GM23338 (cell line): ENCODE measurements at regions not wholly inside any gene's neighbourhood (a gene's known extent, or its start where the extent isn't known, plus 50 kb on each side); places are given as distances from the start of the nearest gene placed in this dataset.

Experiments
- ATAC-seq: fragments of 200-7000 bp; cut with Tn5 transposase; 3 replicates; pipeline ENCODE4 v1.9.1; 2020
- DNase-seq: peaks from one replicate; pipeline ENCODE4 v3.0.0-alpha.2; 2015; ENCODE audit warnings: low spot score
- H2AFZ ChIP-seq: fragments of 200-600 bp; sonication (generic); 2 replicates; pipeline ENCODE4 v1.8.0; 2016; ENCODE audit warnings: antibody characterized with exemption, mild to moderate bottlenecking, moderate library complexity
- H3F3A ChIP-seq: fragments of 200-600 bp; sonication (generic); replicated peaks from 2 replicates; pipeline ENCODE4 v1.8.0; 2017; ENCODE audit warnings: antibody characterized with exemption, mixed run types, low read depth
- H3K27ac ChIP-seq: fragments of 200-600 bp; sonication (generic); 2 replicates; pipeline ENCODE4 v1.6.1; 2016; ENCODE audit warnings: low read depth
- H3K27me3 ChIP-seq: fragments of 200-600 bp; sonication (generic); 2 replicates; pipeline ENCODE4 v1.8.0; 2016; ENCODE audit warnings: mild to moderate bottlenecking, mixed run types, moderate library complexity; ENCODE audit not compliant: insufficient read depth
- H3K36me3 ChIP-seq: fragments of 200-600 bp; sonication (generic); 2 replicates; pipeline ENCODE4 v1.8.0; 2016; ENCODE audit warnings: mild to moderate bottlenecking; ENCODE audit not compliant: insufficient read depth
- H3K4me1 ChIP-seq: fragments of 200-600 bp; sonication (generic); 2 replicates; pipeline ENCODE4 v1.8.0; 2016; ENCODE audit warnings: mild to moderate bottlenecking, moderate library complexity; ENCODE audit not compliant: insufficient read depth
- H3K4me2 ChIP-seq: fragments of 200-600 bp; sonication (generic); 2 replicates; pipeline ENCODE4 v1.7.1; 2017; ENCODE audit warnings: mixed run types
- H3K4me3 ChIP-seq: fragments of 200-600 bp; sonication (generic); 2 replicates; pipeline ENCODE4 v1.6.1; 2016; ENCODE audit warnings: mixed run types
- H3K79me2 ChIP-seq: fragments of 200-600 bp; sonication (generic); replicated peaks from 2 replicates; pipeline ENCODE4 v1.8.0; 2017; ENCODE audit warnings: mild to moderate bottlenecking; ENCODE audit not compliant: insufficient read depth
- H3K9me2 ChIP-seq: fragments of 200-600 bp; sonication (generic); 2 replicates; pipeline ENCODE4 v1.8.0; 2017; ENCODE audit not compliant: insufficient read depth
- H4K20me1 ChIP-seq: fragments of 200-600 bp; sonication (generic); replicated peaks from 2 replicates; pipeline ENCODE4 v1.8.0; 2017; ENCODE audit warnings: mild to moderate bottlenecking; ENCODE audit not compliant: insufficient read depth
- H3K27ac Mint-ChIP-seq: 2 replicates; pipeline ENCODE4 v1.8.0; 2020; ENCODE audit warnings: inconsistent platforms, mild to moderate bottlenecking, moderate library complexity, mixed read lengths
- H3K27me3 Mint-ChIP-seq: 3 replicates; pipeline ENCODE4 v1.8.0; 2022; ENCODE audit warnings: low read depth, mild to moderate bottlenecking, moderate library complexity, mixed read lengths, inconsistent platforms; ENCODE audit not compliant: insufficient read depth, poor library complexity
- H3K36me3 Mint-ChIP-seq: 3 replicates; pipeline ENCODE4 v1.8.0; 2021; ENCODE audit warnings: low read depth, mild to moderate bottlenecking, inconsistent platforms, moderate library complexity, mixed read lengths
- H3K4me1 Mint-ChIP-seq: 3 replicates; pipeline ENCODE4 v1.8.0; 2020; ENCODE audit warnings: mild to moderate bottlenecking, inconsistent platforms, mixed read lengths
- H3K4me3 Mint-ChIP-seq: 3 replicates; pipeline ENCODE4 v1.8.0; 2021; ENCODE audit warnings: moderate library complexity, mild to moderate bottlenecking, inconsistent platforms, mixed read lengths
- H3K9me3 Mint-ChIP-seq: 3 replicates; pipeline ENCODE4 v1.8.0; 2020; ENCODE audit warnings: moderate library complexity, mild to moderate bottlenecking, inconsistent platforms, mixed read lengths
- CREB1 ChIP-seq: fragments of 250-450 bp; sonication (Bioruptor Pico); IDR thresholded peaks from 2 replicates; pipeline ENCODE4 v1.5.0; 2020; ENCODE audit warnings: low read depth, mild to moderate bottlenecking, moderate library complexity
- EZH2 ChIP-seq: fragments of 200-600 bp; sonication (generic); IDR thresholded peaks from one replicate; pipeline ENCODE4 v1.8.0; 2017; ENCODE audit warnings: antibody characterized with exemption, mild to moderate bottlenecking, low read depth; ENCODE audit not compliant: unreplicated experiment
- EZH2phosphoT487 ChIP-seq: fragments of 200-600 bp; sonication (generic); IDR thresholded peaks from one replicate; pipeline ENCODE4 v1.8.1; 2018; ENCODE audit warnings: antibody characterized with exemption; ENCODE audit not compliant: unreplicated experiment
- JUNB ChIP-seq: IDR thresholded peaks from one replicate; pipeline ENCODE4 v1.6.1; 2016; ENCODE audit warnings: antibody characterized with exemption; ENCODE audit not compliant: unreplicated experiment
- STAT1 ChIP-seq: IDR thresholded peaks from one replicate; pipeline ENCODE4 v1.6.1; 2016; ENCODE audit warnings: antibody characterized with exemption; ENCODE audit not compliant: unreplicated experiment
- TF ChIP-seq, protein P1 (sequence below): fragments of 250-450 bp; sonication (Bioruptor Pico); IDR thresholded peaks from 2 replicates; pipeline ENCODE4 v1.5.0; 2020; ENCODE audit warnings: mild to moderate bottlenecking, moderate library complexity
- TF ChIP-seq, protein P2 (sequence below), 2 experiments: fragments of 200-600 bp in 1 of 2; sonication (generic) in 1 of 2; conservative IDR thresholded peaks; 2 replicates each; pipeline versions ENCODE4 v1.5.1 to v1.6.1; 2016 to 2017; ENCODE audit warnings: antibody characterized with exemption in 2 of 2, low read depth in 2 of 2, mild to moderate bottlenecking in 2 of 2, moderate library complexity in 1 of 2

DNA sequence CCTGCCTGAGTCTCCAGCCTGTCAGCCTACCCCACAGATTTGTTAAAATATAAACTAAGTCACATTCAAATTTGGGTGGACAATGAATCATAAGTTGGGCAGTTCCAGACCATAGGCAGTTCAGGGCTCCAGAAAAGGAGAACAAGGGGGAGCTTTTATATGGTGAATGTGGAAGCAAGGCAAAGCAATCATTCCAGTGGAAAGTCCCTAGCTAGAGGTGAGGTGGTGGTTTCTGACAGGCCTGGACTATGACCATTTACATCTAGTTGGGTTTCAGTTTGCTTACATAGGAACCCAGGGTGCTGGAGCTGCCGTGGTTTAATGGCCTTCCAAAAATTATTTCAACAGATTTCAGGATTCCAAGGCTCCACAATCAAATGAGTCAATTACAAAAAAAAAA, 207.3 kb downstream of the AEBP2 start (continued):
- TF ChIP-seq STAT1: no peak
- no peak for TF ChIP-seq CREB1 (CRISPR knock-in tag)
- TF ChIP-seq JUNB: no peak
- TF ChIP-seq, protein P1, sequence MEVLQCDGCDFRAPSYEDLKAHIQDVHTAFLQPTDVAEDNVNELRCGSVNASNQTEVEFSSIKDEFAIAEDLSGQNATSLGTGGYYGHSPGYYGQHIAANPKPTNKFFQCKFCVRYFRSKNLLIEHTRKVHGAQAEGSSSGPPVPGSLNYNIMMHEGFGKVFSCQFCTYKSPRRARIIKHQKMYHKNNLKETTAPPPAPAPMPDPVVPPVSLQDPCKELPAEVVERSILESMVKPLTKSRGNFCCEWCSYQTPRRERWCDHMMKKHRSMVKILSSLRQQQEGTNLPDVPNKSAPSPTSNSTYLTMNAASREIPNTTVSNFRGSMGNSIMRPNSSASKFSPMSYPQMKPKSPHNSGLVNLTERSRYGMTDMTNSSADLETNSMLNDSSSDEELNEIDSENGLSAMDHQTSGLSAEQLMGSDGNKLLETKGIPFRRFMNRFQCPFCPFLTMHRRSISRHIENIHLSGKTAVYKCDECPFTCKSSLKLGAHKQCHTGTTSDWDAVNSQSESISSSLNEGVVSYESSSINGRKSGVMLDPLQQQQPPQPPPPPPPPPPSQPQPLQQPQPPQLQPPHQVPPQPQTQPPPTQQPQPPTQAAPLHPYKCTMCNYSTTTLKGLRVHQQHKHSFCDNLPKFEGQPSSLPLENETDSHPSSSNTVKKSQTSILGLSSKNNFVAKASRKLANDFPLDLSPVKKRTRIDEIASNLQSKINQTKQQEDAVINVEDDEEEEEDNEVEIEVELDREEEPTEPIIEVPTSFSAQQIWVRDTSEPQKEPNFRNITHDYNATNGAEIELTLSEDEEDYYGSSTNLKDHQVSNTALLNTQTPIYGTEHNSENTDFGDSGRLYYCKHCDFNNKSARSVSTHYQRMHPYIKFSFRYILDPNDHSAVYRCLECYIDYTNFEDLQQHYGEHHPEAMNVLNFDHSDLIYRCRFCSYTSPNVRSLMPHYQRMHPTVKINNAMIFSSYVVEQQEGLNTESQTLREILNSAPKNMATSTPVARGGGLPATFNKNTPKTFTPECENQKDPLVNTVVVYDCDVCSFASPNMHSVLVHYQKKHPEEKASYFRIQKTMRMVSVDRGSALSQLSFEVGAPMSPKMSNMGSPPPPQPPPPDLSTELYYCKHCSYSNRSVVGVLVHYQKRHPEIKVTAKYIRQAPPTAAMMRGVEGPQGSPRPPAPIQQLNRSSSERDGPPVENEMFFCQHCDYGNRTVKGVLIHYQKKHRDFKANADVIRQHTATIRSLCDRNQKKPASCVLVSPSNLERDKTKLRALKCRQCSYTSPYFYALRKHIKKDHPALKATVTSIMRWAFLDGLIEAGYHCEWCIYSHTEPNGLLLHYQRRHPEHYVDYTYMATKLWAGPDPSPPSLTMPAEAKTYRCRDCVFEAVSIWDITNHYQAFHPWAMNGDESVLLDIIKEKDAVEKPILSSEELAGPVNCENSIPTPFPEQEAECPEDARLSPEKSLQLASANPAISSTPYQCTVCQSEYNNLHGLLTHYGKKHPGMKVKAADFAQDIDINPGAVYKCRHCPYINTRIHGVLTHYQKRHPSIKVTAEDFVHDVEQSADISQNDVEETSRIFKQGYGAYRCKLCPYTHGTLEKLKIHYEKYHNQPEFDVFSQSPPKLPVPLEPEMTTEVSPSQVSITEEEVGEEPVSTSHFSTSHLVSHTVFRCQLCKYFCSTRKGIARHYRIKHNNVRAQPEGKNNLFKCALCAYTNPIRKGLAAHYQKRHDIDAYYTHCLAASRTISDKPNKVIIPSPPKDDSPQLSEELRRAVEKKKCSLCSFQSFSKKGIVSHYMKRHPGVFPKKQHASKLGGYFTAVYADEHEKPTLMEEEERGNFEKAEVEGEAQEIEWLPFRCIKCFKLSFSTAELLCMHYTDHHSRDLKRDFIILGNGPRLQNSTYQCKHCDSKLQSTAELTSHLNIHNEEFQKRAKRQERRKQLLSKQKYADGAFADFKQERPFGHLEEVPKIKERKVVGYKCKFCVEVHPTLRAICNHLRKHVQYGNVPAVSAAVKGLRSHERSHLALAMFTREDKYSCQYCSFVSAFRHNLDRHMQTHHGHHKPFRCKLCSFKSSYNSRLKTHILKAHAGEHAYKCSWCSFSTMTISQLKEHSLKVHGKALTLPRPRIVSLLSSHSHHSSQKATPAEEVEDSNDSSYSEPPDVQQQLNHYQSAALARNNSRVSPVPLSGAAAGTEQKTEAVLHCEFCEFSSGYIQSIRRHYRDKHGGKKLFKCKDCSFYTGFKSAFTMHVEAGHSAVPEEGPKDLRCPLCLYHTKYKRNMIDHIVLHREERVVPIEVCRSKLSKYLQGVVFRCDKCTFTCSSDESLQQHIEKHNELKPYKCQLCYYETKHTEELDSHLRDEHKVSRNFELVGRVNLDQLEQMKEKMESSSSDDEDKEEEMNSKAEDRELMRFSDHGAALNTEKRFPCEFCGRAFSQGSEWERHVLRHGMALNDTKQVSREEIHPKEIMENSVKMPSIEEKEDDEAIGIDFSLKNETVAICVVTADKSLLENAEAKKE: no peak

DNA sequence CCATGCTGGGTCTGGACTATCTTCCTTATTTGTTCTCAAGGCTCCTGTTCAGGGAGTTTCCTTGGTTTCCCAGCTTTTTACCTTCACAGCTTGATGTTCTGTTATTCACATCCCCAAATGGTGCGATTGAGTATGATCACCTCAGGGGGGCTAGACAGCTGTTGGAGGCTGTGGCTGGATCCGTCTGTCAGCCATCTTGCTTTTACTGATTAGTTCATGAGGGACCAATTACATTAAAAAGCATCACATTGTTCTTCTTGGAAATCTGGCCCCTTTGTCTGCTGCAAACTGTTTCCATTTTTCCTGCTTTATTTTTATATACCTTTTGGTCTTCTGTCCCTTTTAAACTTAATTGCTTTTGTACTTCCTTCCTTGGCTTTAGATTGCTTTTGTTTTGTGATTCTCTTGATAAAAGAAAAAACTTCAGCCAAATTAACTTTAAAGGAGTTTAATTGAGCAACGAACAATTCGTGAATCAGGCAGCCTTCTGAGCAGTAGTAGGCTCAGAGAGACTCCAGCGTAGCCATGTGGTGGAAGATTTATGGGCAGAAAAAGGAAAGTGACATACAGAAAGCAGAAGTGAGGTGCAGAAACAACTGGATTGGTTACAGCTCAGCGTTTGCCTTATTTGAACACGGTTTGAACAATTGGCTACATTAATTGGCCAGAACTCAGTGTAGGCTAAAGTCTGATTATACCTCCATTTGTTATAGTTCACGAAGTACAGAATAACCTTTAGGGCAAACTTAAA, 208.7 kb downstream of the AEBP2 start:
- H3K36me3 Mint-ChIP-seq: peaks cover 15% of the 10 kb centered on the region
- peaks cover 14% of the 10 kb centered on the region for H3K9me3 Mint-ChIP-seq
- H3K4me1 Mint-ChIP-seq: peaks cover 10% of the 10 kb centered on the region
- H3K4me3 Mint-ChIP-seq: no peak overlapping the region
- Histone ChIP-seq H4K20me1 (no peaks in the 10 kb centered on the region), H3K27me3 (no peaks in the 10 kb centered on the region), H3F3A (no peaks in the 10 kb centered on the region), H3K4me2 (no peak overlapping the region), H3K79me2 (no peaks in the 10 kb centered on the region), H3K4me1 (0 out of 2 replicates have a peak, but pooled peaks cover 6% of the 10 kb centered on the region), H2AFZ (peak overlapping the region; percentile 45; the same call in 1 of the 2 replicates), H3K27ac (no peak overlapping the region), H3K9me2 (no peaks in the 10 kb centered on the region; the same call in 1 of the 2 replicates), H3K36me3 (0 out of 2 replicates have a peak, but pooled peaks cover 7% of the 10 kb centered on the region), H3K4me3 (no peak overlapping the region)
- H3K27ac Mint-ChIP-seq: no peak overlapping the region
- no peak for DNase-seq
- no peak for TF ChIP-seq EZH2phosphoT487
- TF ChIP-seq, protein P2, sequence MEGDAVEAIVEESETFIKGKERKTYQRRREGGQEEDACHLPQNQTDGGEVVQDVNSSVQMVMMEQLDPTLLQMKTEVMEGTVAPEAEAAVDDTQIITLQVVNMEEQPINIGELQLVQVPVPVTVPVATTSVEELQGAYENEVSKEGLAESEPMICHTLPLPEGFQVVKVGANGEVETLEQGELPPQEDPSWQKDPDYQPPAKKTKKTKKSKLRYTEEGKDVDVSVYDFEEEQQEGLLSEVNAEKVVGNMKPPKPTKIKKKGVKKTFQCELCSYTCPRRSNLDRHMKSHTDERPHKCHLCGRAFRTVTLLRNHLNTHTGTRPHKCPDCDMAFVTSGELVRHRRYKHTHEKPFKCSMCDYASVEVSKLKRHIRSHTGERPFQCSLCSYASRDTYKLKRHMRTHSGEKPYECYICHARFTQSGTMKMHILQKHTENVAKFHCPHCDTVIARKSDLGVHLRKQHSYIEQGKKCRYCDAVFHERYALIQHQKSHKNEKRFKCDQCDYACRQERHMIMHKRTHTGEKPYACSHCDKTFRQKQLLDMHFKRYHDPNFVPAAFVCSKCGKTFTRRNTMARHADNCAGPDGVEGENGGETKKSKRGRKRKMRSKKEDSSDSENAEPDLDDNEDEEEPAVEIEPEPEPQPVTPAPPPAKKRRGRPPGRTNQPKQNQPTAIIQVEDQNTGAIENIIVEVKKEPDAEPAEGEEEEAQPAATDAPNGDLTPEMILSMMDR (conservative IDR thresholded peaks at IDR 0.05; ENCODE audit: low read depth in 2 of 2): 0 out of 4 replicates have a peak, but pooled peaks of 1 of the 2 experiments have one; percentile 7
- TF ChIP-seq EZH2: no peak
- TF ChIP-seq STAT1: no peak
- no peak for ATAC-seq
- peaks cover 4% of the 10 kb centered on the region for H3K27me3 Mint-ChIP-seq
